ENCODE measurements at regions not wholly inside any gene's neighbourhood (a gene's known extent, or its start where the extent isn't known, plus 50 kb on each side); places are given as distances from the start of the nearest gene placed in this dataset.

- no peak overlapping the region for H3K27ac ChIP-seq (ENCODE audit: insufficient read depth, low read depth, low read length)
- H3K4me1 ChIP-seq (ENCODE audit: control insufficient read depth, extremely low read depth, insufficient read depth, low read length) = peaks cover 9% of the 10 kb centered on the region
- dilution Hi-C loops (cut with MboI; ENCODE audit: extremely low pct_ligation_motif_present, low sequenced_read_pairs) (no loop called here), intact Hi-C loops (cut with micrococcal nuclease) (no loop called here)
- ChIA-PET CTCF (no interaction called here), POLR2A (no interaction called here)
- DNase-seq (ENCODE audit: low read depth, low spot score) (no peak), FAIRE-seq (no peak)
- H3K9me1 ChIP-seq (replicated peaks; ENCODE audit: control insufficient read depth, extremely low read depth, insufficient read depth, low read length) = no peaks in the 10 kb centered on the region
- no peak overlapping the region for H2AFZ ChIP-seq (ENCODE audit: low read depth, low read length)
- no TSS peak for BruUV-seq (replicated peaks)
- TF ChIP-seq POLR2A (IDR thresholded peaks at IDR 0.05; ENCODE audit: low read depth, low read length) (no peak), EZH2 (IDR thresholded peaks at IDR 0.05; ENCODE audit: borderline replicate concordance, low read depth, low read length, severe bottlenecking) (no peak), MYC (IDR thresholded peaks at IDR 0.05; ENCODE audit: low read depth, low read length) (no peak), MAX (IDR thresholded peaks at IDR 0.05; ENCODE audit: insufficient read depth, insufficient read length) (no peak), POLR2AphosphoS5 (IDR thresholded peaks at IDR 0.05; ENCODE audit: insufficient read depth, low read depth, low read length) (no peak), GATA2 (IDR thresholded peaks at IDR 0.05; ENCODE audit: insufficient read depth, insufficient read length, low read depth, low read length) (no peak), CTCF (IDR thresholded peaks at IDR 0.05; ENCODE audit: extremely low read depth in 1 of 2, insufficient read depth in 1 of 2, low read depth in 1 of 2, low read length in 2 of 2) (no peak), FOS (IDR thresholded peaks at IDR 0.05; ENCODE audit: borderline replicate concordance, insufficient read depth, low read length) (no peak), JUN (IDR thresholded peaks at IDR 0.05; ENCODE audit: borderline replicate concordance, insufficient read depth, insufficient read length, low read depth) (no peak)
- no peaks in the 10 kb centered on the region for H4K20me1 ChIP-seq (replicated peaks; ENCODE audit: control insufficient read depth, extremely low read depth, insufficient read depth, low read length)
- no peaks in the 10 kb centered on the region for H3K9me3 ChIP-seq (replicated peaks; ENCODE audit: control insufficient read depth, insufficient read depth, low read length)
- H3K79me2 ChIP-seq (ENCODE audit: control insufficient read depth, insufficient read depth, low read length) = no peaks in the 10 kb centered on the region
- H3K27me3 ChIP-seq (ENCODE audit: control insufficient read depth in 2 of 2, insufficient read depth in 2 of 2, low read length in 2 of 2) = no peaks in the 10 kb centered on the region
- H3K9ac ChIP-seq (replicated peaks; ENCODE audit: extremely low read depth, insufficient read depth, low read length) = no peak overlapping the region
- H3K4me3 ChIP-seq (replicated peaks in 1 of 3; ENCODE audit: insufficient read depth in 1 of 3, low read depth in 1 of 3, low read length in 3 of 3) = no peak overlapping the region
- H3K4me2 ChIP-seq (ENCODE audit: insufficient read depth, low read length) = no peak overlapping the region
- H3K36me3 ChIP-seq (ENCODE audit: control insufficient read depth in 2 of 2, extremely low read depth in 1 of 2, insufficient read depth in 2 of 2, low read length in 2 of 2) = no peaks in the 10 kb centered on the region
Observed at GRCh38 chr2:46239847-46240181, 57.4 kb upstream of the EPAS1 start.

Data from endothelial cell of umbilical vein (primary cell).